RWPE2 (cell line): ENCODE measurements at regions not wholly inside any gene's neighbourhood (a gene's known extent, or its start where the extent isn't known, plus 50 kb on each side); places are given as distances from the start of the nearest gene placed in this dataset.

ENCODE experiments used
- ATAC-seq: fragments of 200-7000 bp; cut with Tn5 transposase; 3 replicates; pipeline ENCODE4 v1.9.1; 2021; ENCODE audit warnings: low read depth
- DNase-seq: peaks from one replicate; pipeline ENCODE4 v3.0.0-alpha.2; 2020; ENCODE audit warnings: low spot score
- H3K27ac ChIP-seq: fragments of 450-650 bp; 2 replicates; pipeline ENCODE4 v1.5.1; 2017; ENCODE audit warnings: mild to moderate bottlenecking; ENCODE audit not compliant: poor library complexity, severe bottlenecking
- H3K27me3 ChIP-seq: fragments of 250-450 bp; sonication (Bioruptor Pico); 2 replicates; pipeline ENCODE4 v1.5.1; 2021; ENCODE audit warnings: mild to moderate bottlenecking, moderate library complexity; ENCODE audit not compliant: insufficient read depth, poor library complexity, severe bottlenecking
- H3K36me3 ChIP-seq: fragments of 250-450 bp; sonication (Bioruptor Pico); 2 replicates; pipeline ENCODE4 v1.5.1; 2020; ENCODE audit warnings: low read depth, mild to moderate bottlenecking, moderate library complexity
- H3K4me1 ChIP-seq: fragments of 250-450 bp; sonication (Bioruptor Pico); 2 replicates; pipeline ENCODE4 v1.5.1; 2021; ENCODE audit warnings: mild to moderate bottlenecking, moderate library complexity; ENCODE audit not compliant: insufficient read depth, poor library complexity, severe bottlenecking
- H3K4me3 ChIP-seq: fragments of 250-450 bp; sonication (Bioruptor Pico); 2 replicates; pipeline ENCODE4 v1.5.1; 2021; ENCODE audit warnings: mild to moderate bottlenecking, moderate library complexity; ENCODE audit not compliant: severe bottlenecking
- H3K9me3 ChIP-seq: fragments of 250-450 bp; sonication (Bioruptor Pico); 2 replicates; pipeline ENCODE4 v1.5.1; 2021; ENCODE audit warnings: mild to moderate bottlenecking, moderate library complexity; ENCODE audit not compliant: severe bottlenecking
- TF ChIP-seq, protein P1 (sequence below): fragments of 450-650 bp; IDR thresholded peaks from one replicate; pipeline ENCODE4 v1.5.1; 2017; ENCODE audit warnings: mild to moderate bottlenecking, moderate library complexity; ENCODE audit not compliant: poor library complexity, severe bottlenecking

DNA sequence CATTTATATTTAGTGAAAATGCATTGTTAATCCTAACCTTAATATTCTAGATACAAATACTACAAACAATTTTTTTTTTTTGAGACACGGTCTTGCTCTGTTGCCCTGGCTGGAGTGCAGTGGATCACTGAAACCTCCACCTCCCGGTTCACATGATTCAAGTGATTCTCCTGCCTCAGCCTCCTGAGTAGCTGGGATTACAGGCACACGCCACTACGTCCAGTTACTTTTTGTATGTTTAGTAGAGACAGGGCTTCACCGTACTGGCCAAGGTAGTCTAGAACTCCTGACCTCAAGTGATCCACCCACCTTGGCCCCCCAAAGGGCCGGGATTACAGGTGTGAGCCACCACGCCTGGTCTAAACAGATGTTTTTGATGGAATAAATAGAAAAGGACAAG lies 361.5 kb upstream of the NECTIN3 start:
- Histone ChIP-seq H3K27ac (no peak overlapping the region), H3K4me3 (no peak overlapping the region)
- no peak for ATAC-seq

DNA sequence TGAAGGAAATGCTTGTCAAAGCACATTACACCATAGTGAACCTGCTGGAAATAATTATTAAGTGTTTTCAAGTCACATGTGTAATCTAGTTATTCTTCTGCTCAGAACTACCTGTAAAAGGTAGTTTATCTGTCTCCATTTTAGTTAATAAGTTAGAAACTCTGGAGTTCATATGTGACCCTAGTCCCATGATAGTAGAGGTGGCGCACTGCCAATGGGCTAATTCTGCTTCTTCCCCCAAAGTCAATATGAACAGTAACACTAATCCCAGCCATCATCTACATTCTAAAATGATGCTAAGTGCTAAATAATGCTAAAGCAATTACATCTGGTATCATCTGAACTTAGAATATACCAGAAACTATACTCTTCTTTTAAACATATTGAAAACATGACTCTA lies 361.0 kb upstream of the NECTIN3 start:
- no peak overlapping the region for H3K4me3 ChIP-seq
- H3K9me3 ChIP-seq: no peaks in the 10 kb centered on the region
- DNase-seq (no peak), ATAC-seq (no peak)
- no peaks in the 10 kb centered on the region for H3K4me1 ChIP-seq
- H3K36me3 ChIP-seq: no peaks in the 10 kb centered on the region
- H3K27ac ChIP-seq: no peak overlapping the region
- TF ChIP-seq, protein P1, sequence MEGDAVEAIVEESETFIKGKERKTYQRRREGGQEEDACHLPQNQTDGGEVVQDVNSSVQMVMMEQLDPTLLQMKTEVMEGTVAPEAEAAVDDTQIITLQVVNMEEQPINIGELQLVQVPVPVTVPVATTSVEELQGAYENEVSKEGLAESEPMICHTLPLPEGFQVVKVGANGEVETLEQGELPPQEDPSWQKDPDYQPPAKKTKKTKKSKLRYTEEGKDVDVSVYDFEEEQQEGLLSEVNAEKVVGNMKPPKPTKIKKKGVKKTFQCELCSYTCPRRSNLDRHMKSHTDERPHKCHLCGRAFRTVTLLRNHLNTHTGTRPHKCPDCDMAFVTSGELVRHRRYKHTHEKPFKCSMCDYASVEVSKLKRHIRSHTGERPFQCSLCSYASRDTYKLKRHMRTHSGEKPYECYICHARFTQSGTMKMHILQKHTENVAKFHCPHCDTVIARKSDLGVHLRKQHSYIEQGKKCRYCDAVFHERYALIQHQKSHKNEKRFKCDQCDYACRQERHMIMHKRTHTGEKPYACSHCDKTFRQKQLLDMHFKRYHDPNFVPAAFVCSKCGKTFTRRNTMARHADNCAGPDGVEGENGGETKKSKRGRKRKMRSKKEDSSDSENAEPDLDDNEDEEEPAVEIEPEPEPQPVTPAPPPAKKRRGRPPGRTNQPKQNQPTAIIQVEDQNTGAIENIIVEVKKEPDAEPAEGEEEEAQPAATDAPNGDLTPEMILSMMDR: no peak
- no peaks in the 10 kb centered on the region for H3K27me3 ChIP-seq

More for the DNA sequence above, 361.5 kb upstream of the NECTIN3 start:
- Histone ChIP-seq H3K9me3 (no peaks in the 10 kb centered on the region), H3K4me1 (no peaks in the 10 kb centered on the region), H3K27me3 (no peaks in the 10 kb centered on the region), H3K36me3 (no peaks in the 10 kb centered on the region)
- TF ChIP-seq, protein P1: no peak
- no peak for DNase-seq

DNA sequence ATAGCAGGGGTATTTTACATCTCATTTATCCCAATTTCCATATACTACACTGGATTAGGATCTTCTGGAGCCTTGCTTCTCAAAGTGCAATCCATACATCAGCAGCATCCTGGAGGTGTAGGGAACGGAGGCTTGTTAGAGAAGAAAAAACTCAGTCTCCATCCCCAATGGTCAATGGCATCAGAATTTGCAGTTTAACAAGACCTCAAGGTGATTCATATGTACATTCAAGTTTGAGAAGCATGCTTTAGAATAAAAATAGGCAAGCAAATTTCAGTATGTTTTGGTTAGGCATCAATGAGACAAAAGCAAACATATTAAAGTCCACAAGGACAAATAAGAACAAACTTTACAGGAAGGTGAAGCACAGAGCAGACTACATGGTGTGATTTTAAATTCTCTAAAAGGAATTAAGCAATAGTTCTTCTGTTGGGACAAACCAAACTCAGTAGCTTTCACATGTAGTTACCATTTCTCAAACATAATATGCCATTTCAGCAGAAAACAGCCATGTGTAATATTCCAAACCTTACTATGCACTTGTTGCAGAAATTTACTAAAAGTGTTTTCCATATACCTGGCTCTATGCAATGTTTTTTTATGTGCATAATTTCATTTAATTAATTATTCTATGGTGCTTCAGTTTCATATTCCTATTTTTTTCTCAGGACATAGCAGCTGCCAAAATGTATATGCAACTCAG lies 360.3 kb upstream of the NECTIN3 start:
- no peaks in the 10 kb centered on the region for H3K27me3 ChIP-seq
- no peak overlapping the region for H3K27ac ChIP-seq
- no peaks in the 10 kb centered on the region for H3K9me3 ChIP-seq
- TF ChIP-seq, protein P1: no peak
- H3K4me3 ChIP-seq: no peak overlapping the region
- ATAC-seq (no peak), DNase-seq (no peak)
- H3K36me3 ChIP-seq: no peaks in the 10 kb centered on the region
- H3K4me1 ChIP-seq: no peaks in the 10 kb centered on the region

DNA sequence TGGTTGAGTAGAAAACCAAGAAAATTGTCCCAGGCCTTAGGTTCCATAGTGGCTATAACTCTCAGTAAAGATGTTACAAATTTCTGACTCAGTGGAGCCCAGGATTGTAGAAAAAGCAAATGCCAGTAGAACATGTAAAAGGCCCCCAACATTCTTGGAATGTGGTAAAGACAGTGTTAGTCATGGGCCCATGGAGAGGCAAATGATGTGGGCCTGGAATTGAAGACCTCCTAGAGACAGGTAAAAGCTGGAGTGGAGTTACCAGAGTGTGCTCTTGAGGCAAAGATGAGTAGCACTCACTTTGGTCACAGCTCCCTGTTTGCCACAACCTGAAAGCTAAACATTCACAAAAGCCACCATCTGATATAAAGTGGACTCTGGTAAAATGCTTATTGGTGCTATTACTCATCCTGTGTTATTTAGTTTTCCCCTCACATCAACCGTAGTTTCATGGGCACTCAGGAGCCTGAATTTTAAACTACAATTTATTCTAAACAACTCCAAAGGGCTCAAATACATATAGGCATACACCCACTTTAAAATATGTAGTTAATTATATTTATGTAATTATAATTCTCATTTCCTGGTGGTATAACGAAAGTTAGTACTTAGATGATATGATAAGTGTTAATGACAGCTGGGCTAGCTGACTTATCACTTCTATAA lies 359.6 kb upstream of the NECTIN3 start:
- DNase-seq (no peak), ATAC-seq (no peak)
- Histone ChIP-seq H3K27me3 (no peaks in the 10 kb centered on the region), H3K9me3 (no peaks in the 10 kb centered on the region), H3K36me3 (no peaks in the 10 kb centered on the region), H3K4me1 (no peaks in the 10 kb centered on the region), H3K4me3 (no peak overlapping the region), H3K27ac (no peak overlapping the region)
- TF ChIP-seq, protein P1: no peak

DNA sequence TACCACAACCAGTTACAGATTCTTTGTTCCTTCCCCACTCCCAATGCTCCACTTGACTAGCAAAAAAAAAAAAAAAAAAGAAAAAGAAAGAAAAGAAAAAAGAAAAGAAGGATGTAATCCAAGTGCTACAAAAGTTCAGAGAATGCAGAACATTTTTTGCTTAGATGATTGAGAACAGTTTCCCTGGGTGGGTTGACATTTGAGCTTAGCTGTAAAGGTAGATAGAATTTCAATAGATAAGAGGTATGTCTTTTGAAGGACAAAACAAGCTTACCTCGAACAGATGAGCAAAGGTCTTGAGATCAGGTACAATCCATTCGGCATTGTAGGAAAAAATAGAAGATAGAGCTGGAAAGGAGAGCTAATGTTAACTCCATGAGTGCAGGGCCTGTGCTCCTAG lies 344.6 kb upstream of the NECTIN3 start:
- H3K27ac ChIP-seq: no peak overlapping the region
- H3K4me1 ChIP-seq: no peaks in the 10 kb centered on the region
- H3K9me3 ChIP-seq: no peaks in the 10 kb centered on the region
- H3K36me3 ChIP-seq: no peaks in the 10 kb centered on the region
- no peaks in the 10 kb centered on the region for H3K27me3 ChIP-seq
- ATAC-seq (no peak), DNase-seq (no peak)
- TF ChIP-seq, protein P1: no peak
- H3K4me3 ChIP-seq: no peak overlapping the region
